Rectal smooth muscle tissue (tissue), 1 donor: ENCODE measurements at regions not wholly inside any gene's neighbourhood (a gene's known extent, or its start where the extent isn't known, plus 50 kb on each side); places are given as distances from the start of the nearest gene placed in this dataset.

Source experiments
- H3K27ac ChIP-seq: one replicate; pipeline ENCODE4 v1.7.0; 2013; ENCODE audit warnings: low read depth, low read length, inconsistent platforms
- H3K27me3 ChIP-seq: one replicate; pipeline ENCODE4 v1.7.0; 2013; ENCODE audit warnings: low read length; ENCODE audit not compliant: control insufficient read depth, insufficient read depth
- H3K36me3 ChIP-seq: one replicate; pipeline ENCODE4 v1.7.0; 2013; ENCODE audit warnings: low read length; ENCODE audit not compliant: control insufficient read depth, insufficient read depth
- H3K4me1 ChIP-seq: one replicate; pipeline ENCODE4 v1.7.0; 2013; ENCODE audit warnings: low read length; ENCODE audit not compliant: control insufficient read depth, insufficient read depth
- H3K4me3 ChIP-seq: one replicate; pipeline ENCODE4 v1.7.0; 2013; ENCODE audit warnings: low read length
- H3K9ac ChIP-seq: one replicate; pipeline ENCODE4 v1.7.0; 2013; ENCODE audit warnings: low read length

GRCh38 chr2:7952046-7952745 lies 729.7 kb upstream of the ID2 start:
- H3K36me3 ChIP-seq, result no peaks in the 10 kb centered on the region
- H3K4me3 ChIP-seq, result no peak overlapping the region
- H3K27ac ChIP-seq, result no peak overlapping the region
- H3K9ac ChIP-seq, result no peak overlapping the region
- H3K27me3 ChIP-seq, result no peaks in the 10 kb centered on the region
- no peaks in the 10 kb centered on the region for H3K4me1 ChIP-seq

- no peak overlapping the region for H3K27ac ChIP-seq
- H3K36me3 ChIP-seq, result no peaks in the 10 kb centered on the region
- no peak overlapping the region for H3K9ac ChIP-seq
- H3K4me3 ChIP-seq, result no peak overlapping the region
- no peaks in the 10 kb centered on the region for H3K4me1 ChIP-seq
- no peaks in the 10 kb centered on the region for H3K27me3 ChIP-seq
Measured at GRCh38 chr2:7953195-7953594, 728.7 kb upstream of the ID2 start.

DNA sequence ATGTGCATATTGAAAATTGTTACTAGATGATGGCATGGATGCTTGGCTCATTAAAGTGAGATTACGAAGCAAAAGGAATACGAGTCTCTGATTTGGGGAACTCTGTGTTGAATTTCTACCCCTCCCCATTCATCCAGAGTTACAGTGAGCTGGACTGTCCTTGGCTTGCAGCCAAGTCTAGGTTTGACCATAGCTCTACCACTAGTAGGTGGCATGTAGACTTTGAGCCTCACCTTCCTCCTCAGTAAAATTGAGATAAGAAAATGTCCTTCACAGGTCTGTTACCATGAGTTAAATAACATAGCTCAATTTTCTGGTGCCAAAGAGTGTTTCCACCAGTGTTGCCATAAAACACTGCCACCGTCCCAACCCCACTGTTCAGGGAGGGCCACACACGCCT lies 727.6 kb upstream of the ID2 start:
- H3K27me3 ChIP-seq, result no peaks in the 10 kb centered on the region
- H3K9ac ChIP-seq, result no peak overlapping the region
- no peak overlapping the region for H3K27ac ChIP-seq
- no peaks in the 10 kb centered on the region for H3K4me1 ChIP-seq
- no peak overlapping the region for H3K4me3 ChIP-seq
- no peaks in the 10 kb centered on the region for H3K36me3 ChIP-seq

DNA sequence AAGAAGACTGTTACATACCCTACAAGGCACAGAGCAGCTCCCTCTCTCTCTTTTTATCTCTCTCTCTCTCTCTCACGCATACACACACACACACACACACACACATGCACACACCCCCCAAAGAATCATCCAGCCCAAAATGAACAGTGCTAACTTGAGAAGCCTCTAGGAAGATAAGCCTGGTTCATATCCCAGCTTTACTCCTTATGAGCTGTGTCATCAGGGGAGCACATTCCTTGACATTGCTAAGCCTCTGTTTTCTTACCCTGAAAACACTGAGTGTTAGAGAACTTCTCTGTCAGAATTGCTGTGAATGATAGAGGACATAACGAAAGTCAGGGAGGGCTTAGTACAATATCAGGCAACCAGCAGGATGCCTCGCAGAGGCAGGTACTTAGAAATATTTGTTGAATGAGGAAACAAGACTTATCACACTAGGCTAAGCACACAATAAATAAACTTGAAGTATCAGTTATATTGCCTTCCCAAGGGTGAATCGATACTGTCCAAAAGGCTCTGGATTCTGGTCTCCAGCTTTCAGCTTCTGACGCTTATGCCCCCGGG lies 725.6 kb upstream of the ID2 start:
- no peaks in the 10 kb centered on the region for H3K27me3 ChIP-seq
- H3K36me3 ChIP-seq, result no peaks in the 10 kb centered on the region
- H3K9ac ChIP-seq, result no peak overlapping the region
- no peaks in the 10 kb centered on the region for H3K4me1 ChIP-seq
- H3K4me3 ChIP-seq, result no peak overlapping the region
- H3K27ac ChIP-seq, result no peak overlapping the region

DNA sequence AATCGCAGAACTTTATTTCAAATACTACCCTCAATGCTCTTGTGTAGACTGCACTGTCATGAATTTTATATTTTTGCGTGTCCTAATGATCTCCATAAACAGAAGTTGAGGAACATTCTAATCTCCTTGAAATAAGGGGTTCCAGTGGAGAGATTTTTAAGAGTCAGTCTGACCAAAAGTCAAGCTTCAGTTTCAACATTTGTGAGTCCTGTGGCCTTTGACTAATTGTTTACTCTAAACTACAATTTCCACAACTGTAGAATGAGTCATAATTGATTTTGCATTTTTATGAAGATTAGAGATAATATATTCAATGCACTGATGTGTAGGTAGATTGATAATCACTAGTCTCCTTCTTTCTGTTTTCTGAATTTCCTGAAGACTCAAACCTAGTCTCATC lies 720.3 kb upstream of the ID2 start:
- H3K4me1 ChIP-seq, result no peaks in the 10 kb centered on the region
- H3K4me3 ChIP-seq, result no peak overlapping the region
- H3K27ac ChIP-seq, result no peak overlapping the region
- no peaks in the 10 kb centered on the region for H3K27me3 ChIP-seq
- no peaks in the 10 kb centered on the region for H3K36me3 ChIP-seq
- no peak overlapping the region for H3K9ac ChIP-seq

- H3K36me3 ChIP-seq, result no peaks in the 10 kb centered on the region
- H3K27me3 ChIP-seq, result no peaks in the 10 kb centered on the region
- no peak overlapping the region for H3K9ac ChIP-seq
- no peak overlapping the region for H3K27ac ChIP-seq
- no peaks in the 10 kb centered on the region for H3K4me1 ChIP-seq
- no peak overlapping the region for H3K4me3 ChIP-seq
Measured at GRCh38 chr2:7962161-7962560, 719.7 kb upstream of the ID2 start.

DNA sequence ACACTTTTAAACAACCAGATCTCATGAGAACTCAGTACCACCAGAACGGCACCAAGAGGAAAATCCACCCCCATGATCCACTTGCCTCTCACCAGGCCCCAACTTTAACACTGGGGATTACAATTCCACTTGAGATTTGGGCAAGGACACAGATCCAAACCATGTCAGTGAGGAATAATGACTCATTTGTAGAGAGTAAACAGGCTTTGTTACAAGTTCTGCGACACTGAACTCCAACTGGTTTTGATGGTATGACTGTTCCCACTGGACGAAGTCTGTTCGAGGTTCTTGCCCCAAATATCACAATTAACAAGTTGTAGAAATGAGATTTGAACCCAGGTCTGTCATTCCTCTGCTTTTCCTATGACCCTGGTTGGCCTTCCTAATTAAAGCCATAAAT lies 718.1 kb upstream of the ID2 start:
- Histone ChIP-seq H3K4me1 (no peaks in the 10 kb centered on the region), H3K4me3 (no peak overlapping the region), H3K27ac (no peak overlapping the region), H3K36me3 (no peaks in the 10 kb centered on the region), H3K9ac (no peak overlapping the region), H3K27me3 (no peaks in the 10 kb centered on the region)

GRCh38 chr2:7966032-7966431 lies 715.8 kb upstream of the ID2 start:
- Histone ChIP-seq H3K4me1 (no peaks in the 10 kb centered on the region), H3K27ac (no peak overlapping the region), H3K4me3 (no peak overlapping the region), H3K27me3 (no peaks in the 10 kb centered on the region), H3K36me3 (no peaks in the 10 kb centered on the region), H3K9ac (no peak overlapping the region)

- no peaks in the 10 kb centered on the region for H3K27me3 ChIP-seq
- H3K36me3 ChIP-seq, result no peaks in the 10 kb centered on the region
- no peak overlapping the region for H3K9ac ChIP-seq
- no peak overlapping the region for H3K4me3 ChIP-seq
- H3K27ac ChIP-seq, result no peak overlapping the region
- no peaks in the 10 kb centered on the region for H3K4me1 ChIP-seq
Measured at GRCh38 chr2:7967707-7968405, 714.0 kb upstream of the ID2 start.

DNA sequence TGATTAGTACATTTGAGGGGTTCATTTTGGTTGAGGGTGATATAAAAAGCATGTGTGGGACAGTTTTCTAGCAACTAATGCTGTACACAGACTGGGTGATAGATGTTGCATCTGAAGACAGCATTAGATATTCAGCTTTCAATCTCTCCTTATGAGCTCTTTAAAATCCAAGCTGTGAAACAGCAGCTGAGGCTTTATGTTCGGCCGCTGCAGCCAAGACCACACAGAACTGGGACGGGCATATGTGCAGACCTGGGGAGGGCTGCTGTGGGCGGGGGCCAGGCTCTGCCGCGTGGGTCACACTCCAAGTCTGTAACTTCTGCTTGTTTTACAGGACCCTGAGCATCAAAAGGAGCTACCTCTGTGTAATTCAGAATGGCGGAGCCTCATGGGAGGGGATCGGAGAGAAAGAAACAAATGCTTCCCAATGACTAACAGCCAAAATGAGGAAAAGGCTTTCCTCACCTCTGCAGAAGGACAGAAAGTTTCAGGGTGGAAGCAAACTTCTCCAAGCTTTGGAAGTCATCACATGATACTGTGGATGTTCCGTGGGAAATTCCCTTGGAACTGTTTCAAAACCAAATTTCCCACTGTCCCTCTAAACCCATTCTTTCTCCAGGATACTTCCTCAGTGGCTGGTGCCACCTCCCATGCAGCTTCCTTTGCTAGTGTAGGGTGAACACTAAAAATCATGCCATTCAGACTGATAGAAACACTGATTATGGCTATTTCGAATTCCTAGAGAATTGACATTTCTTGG lies 711.9 kb upstream of the ID2 start:
- no peaks in the 10 kb centered on the region for H3K36me3 ChIP-seq
- no peak overlapping the region for H3K9ac ChIP-seq
- no peak overlapping the region for H3K27ac ChIP-seq
- no peak overlapping the region for H3K4me3 ChIP-seq
- no peaks in the 10 kb centered on the region for H3K27me3 ChIP-seq
- no peaks in the 10 kb centered on the region for H3K4me1 ChIP-seq

- Histone ChIP-seq H3K36me3 (no peaks in the 10 kb centered on the region), H3K4me1 (no peaks in the 10 kb centered on the region), H3K9ac (no peak overlapping the region), H3K4me3 (no peak overlapping the region), H3K27me3 (no peaks in the 10 kb centered on the region), H3K27ac (no peak overlapping the region)
Measured at GRCh38 chr2:7971248-7971647, 710.6 kb upstream of the ID2 start.

- no peaks in the 10 kb centered on the region for H3K4me1 ChIP-seq
Measured at GRCh38 chr2:7971841-7972240, 710.0 kb upstream of the ID2 start.

More at GRCh38 chr2:7971841-7972240, 710.0 kb upstream of the ID2 start:
- Histone ChIP-seq H3K27me3 (no peaks in the 10 kb centered on the region), H3K4me3 (no peak overlapping the region), H3K36me3 (no peaks in the 10 kb centered on the region), H3K9ac (no peak overlapping the region), H3K27ac (no peak overlapping the region)
